Mucosa of descending colon (tissue), 3 donors: ENCODE measurements at regions not wholly inside any gene's neighbourhood (a gene's known extent, or its start where the extent isn't known, plus 50 kb on each side); places are given as distances from the start of the nearest gene placed in this dataset.
A peak's percentile ranks its signal among the peaks of the same experiment; 100 is the strongest.

ENCODE experiments used
- ATAC-seq: fragments of 200-7000 bp; cut with Tn5 transposase; one replicate; pipeline ENCODE4 v1.9.1; 2020; ENCODE audit warnings: mild to moderate bottlenecking, moderate library complexity
- DNase-seq, 3 donors: peaks; one replicate each; pipeline ENCODE4 v3.0.0-alpha.2; 2020
- H3K36me3 ChIP-seq: fragments of 200-600 bp; one replicate; pipeline ENCODE4 v1.8.0; 2021; ENCODE audit warnings: low read depth, mild to moderate bottlenecking
- H3K4me1 ChIP-seq: fragments of 200-600 bp; one replicate; pipeline ENCODE4 v1.8.0; 2021; ENCODE audit warnings: low read depth, mild to moderate bottlenecking
- H3K4me3 ChIP-seq: fragments of 200-600 bp; one replicate; pipeline ENCODE4 v1.8.0; 2021; ENCODE audit warnings: mild to moderate bottlenecking
- H3K9me3 ChIP-seq: fragments of 200-600 bp; one replicate; pipeline ENCODE4 v1.8.0; 2021; ENCODE audit warnings: mild to moderate bottlenecking
- CTCF ChIP-seq: fragments of 200-600 bp; IDR thresholded peaks from one replicate; pipeline ENCODE4 v1.8.0; 2022; ENCODE audit warnings: antibody characterized with exemption, mild to moderate bottlenecking
- intact Hi-C, 2 donors: fragments of 100-400 bp; cut with DNase I in 1 of 2; cut with micrococcal nuclease in 1 of 2; formaldehyde crosslinking; loops; one replicate each; pipeline versions ENCODE4 v1.11.0 to v1.11.1; 2022; cut with DNase I, micrococcal nuclease
- donor health status: DM: no; HTN: no; CAD: no; lungs with moderate emphysema.
- donor health status: DM: no; HTN: no; CAD: no.
- donor health status: DM: no; HTN: yes; CAD: no.

- ATAC-seq = no peak
- DNase-seq = no peak
- Histone ChIP-seq H3K9me3 (no peaks in the 10 kb centered on the region), H3K4me1 (no peaks in the 10 kb centered on the region), H3K4me3 (no peak overlapping the region), H3K36me3 (no peaks in the 10 kb centered on the region)
- no peak for TF ChIP-seq CTCF
- intact Hi-C loops = no loop called here
These were observed 116.2 kb upstream of the MKLN1 start for GRCh38 chr7:131211500-131211899.

- intact Hi-C loops = no loop called here
- DNase-seq = no peak
- Histone ChIP-seq H3K9me3 (no peaks in the 10 kb centered on the region), H3K36me3 (no peaks in the 10 kb centered on the region), H3K4me1 (no peaks in the 10 kb centered on the region), H3K4me3 (no peak overlapping the region)
- ATAC-seq = no peak
- TF ChIP-seq CTCF = no peak
These were observed 115.6 kb upstream of the MKLN1 start for GRCh38 chr7:131212114-131212513.

DNA sequence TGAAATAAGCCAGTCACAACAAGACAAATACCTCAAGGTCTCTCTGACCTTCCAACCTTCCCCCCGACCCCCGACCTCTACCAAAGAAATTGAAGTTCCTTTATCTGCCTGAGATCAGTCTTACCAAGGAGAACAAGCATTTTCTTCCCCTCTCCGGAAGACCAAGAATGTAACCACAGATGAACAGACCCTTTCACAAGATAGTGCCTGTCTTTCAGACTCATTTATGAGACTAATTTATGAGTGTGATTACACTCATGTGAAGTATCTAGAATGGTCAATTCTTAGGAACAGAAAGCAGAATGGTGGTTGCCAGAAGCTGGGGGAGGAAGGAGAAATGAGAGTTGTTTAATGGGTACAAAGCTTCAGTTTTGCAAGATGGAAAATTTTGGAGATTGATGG is 108.9 kb upstream of the MKLN1 start:
- Histone ChIP-seq H3K4me1 (no peaks in the 10 kb centered on the region), H3K9me3 (no peaks in the 10 kb centered on the region), H3K4me3 (no peak overlapping the region), H3K36me3 (no peaks in the 10 kb centered on the region)
- DNase-seq = no peak
- TF ChIP-seq CTCF = no peak
- intact Hi-C loops = no loop called here
- no peak for ATAC-seq

GRCh38 chr7:131219312-131220041 is 108.2 kb upstream of the MKLN1 start:
- H3K4me1 ChIP-seq = no peaks in the 10 kb centered on the region
- no peak for DNase-seq
- TF ChIP-seq CTCF = no peak
- intact Hi-C loops = no loop called here
- H3K4me3 ChIP-seq = no peak overlapping the region
- ATAC-seq = peak; percentile 53
- no peaks in the 10 kb centered on the region for H3K36me3 ChIP-seq
- H3K9me3 ChIP-seq = no peaks in the 10 kb centered on the region

DNA sequence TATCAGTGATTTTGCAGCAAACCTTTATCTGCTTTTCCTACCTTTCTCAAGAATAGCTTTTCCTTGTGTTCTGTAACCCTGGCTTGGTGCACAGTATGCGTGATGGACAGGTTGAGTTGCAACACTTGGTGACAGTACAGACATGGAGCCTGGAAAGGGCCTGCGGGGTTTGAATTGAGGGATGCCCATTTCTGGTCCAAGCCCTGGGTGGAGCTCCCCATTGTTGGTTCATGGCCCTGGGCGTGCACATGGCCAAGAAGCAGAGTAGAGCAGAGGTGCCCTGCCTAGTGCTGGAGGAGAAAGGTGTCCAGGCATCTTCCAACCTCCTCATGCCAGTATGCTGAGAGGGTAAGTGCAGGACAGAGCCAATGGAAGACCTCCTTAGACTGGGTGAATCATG is 106.6 kb upstream of the MKLN1 start:
- TF ChIP-seq CTCF = no peak
- DNase-seq (no peak), ATAC-seq (no peak)
- H3K36me3 ChIP-seq = no peaks in the 10 kb centered on the region
- H3K4me1 ChIP-seq = peaks cover 9% of the 10 kb centered on the region
- no peak overlapping the region for H3K4me3 ChIP-seq
- H3K9me3 ChIP-seq = no peaks in the 10 kb centered on the region
- intact Hi-C loops = no loop called here

GRCh38 chr7:131222171-131222570 is 105.5 kb upstream of the MKLN1 start:
- no peak for TF ChIP-seq CTCF
- H3K36me3 ChIP-seq = no peaks in the 10 kb centered on the region
- ATAC-seq (no peak), DNase-seq (no peak)
- intact Hi-C loops = no loop called here
- H3K4me1 ChIP-seq = peaks cover 16% of the 10 kb centered on the region
- H3K4me3 ChIP-seq = no peak overlapping the region
- H3K9me3 ChIP-seq = no peaks in the 10 kb centered on the region
